GM12872 (cell line): ENCODE measurements at regions not wholly inside any gene's neighbourhood (a gene's known extent, or its start where the extent isn't known, plus 50 kb on each side); places are given as distances from the start of the nearest gene placed in this dataset.

ENCODE experiments used
- TF ChIP-seq, protein P1 (sequence below): IDR thresholded peaks from 3 replicates; pipeline ENCODE4 v1.5.1; 2011; ENCODE audit warnings: low read depth, mild to moderate bottlenecking, low read length, moderate library complexity; ENCODE audit not compliant: insufficient read depth

GRCh38 chr2:44104855-44105271, 63.8 kb upstream of the PPM1B start:
- TF ChIP-seq, protein P1, sequence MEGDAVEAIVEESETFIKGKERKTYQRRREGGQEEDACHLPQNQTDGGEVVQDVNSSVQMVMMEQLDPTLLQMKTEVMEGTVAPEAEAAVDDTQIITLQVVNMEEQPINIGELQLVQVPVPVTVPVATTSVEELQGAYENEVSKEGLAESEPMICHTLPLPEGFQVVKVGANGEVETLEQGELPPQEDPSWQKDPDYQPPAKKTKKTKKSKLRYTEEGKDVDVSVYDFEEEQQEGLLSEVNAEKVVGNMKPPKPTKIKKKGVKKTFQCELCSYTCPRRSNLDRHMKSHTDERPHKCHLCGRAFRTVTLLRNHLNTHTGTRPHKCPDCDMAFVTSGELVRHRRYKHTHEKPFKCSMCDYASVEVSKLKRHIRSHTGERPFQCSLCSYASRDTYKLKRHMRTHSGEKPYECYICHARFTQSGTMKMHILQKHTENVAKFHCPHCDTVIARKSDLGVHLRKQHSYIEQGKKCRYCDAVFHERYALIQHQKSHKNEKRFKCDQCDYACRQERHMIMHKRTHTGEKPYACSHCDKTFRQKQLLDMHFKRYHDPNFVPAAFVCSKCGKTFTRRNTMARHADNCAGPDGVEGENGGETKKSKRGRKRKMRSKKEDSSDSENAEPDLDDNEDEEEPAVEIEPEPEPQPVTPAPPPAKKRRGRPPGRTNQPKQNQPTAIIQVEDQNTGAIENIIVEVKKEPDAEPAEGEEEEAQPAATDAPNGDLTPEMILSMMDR = no peak

- TF ChIP-seq, protein P1 = no peak
Measured at GRCh38 chr2:44107086-44107740, 61.5 kb upstream of the PPM1B start.

GRCh38 chr2:44107974-44108373, 60.7 kb upstream of the PPM1B start:
- TF ChIP-seq, protein P1 = no peak

DNA sequence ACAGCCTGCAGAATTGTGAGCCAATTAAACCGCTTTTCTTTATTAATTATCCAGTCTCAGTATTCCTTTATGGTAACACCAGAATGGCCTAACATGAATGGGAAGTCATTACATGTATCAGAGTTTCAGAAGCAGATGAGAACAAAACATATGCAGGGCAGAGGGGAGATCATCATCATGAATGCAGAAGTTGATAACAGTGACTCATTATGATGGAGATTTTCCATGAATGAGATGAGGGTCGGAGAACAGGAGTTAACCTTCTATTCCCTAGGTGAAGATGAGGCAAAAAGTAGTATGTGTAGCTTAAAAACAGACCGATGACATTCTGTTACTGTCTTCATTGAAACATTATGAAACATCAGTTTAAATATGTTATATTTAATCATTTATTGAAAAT, 59.5 kb upstream of the PPM1B start:
- TF ChIP-seq, protein P1 = no peak

GRCh38 chr2:44110444-44110843, 58.2 kb upstream of the PPM1B start:
- TF ChIP-seq, protein P1 = no peak

- TF ChIP-seq, protein P1 = no peak
Measured at GRCh38 chr2:44112096-44112495, 56.6 kb upstream of the PPM1B start.

GRCh38 chr2:44116319-44116718, 52.4 kb upstream of the PPM1B start:
- TF ChIP-seq, protein P1 = no peak
